Stimulated activated naive CD4-positive, alpha-beta T cell treated with Interleukin-2 at 50 U/mL for 16 hours (primary cell): ENCODE measurements at regions not wholly inside any gene's neighbourhood (a gene's known extent, or its start where the extent isn't known, plus 50 kb on each side); places are given as distances from the start of the nearest gene placed in this dataset.

ENCODE experiments used
- DNase-seq: peaks from one replicate; lab custom pipeline; 2025; lab: John Stamatoyannopoulos, UW

DNA sequence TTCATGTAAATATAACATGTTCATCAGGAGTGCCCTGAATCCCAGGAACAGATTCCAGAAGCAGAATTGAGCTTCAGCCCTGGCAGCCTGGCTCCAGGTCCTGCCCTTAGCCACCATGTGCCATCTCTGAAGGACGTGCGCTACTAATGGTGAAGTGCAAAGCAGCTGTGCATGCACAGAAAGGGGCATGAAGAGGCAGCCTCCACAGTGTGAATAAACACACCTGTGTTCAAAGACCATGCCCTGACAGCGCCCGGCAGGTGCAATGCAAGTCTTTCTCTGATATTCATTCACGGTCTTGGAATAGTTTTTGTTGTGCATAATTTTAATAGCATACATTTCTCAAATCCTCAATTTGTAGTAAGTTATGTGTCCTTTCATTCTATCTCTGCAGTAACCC is 250.4 kb upstream of the TCERG1L start:
- no peak for DNase-seq

DNA sequence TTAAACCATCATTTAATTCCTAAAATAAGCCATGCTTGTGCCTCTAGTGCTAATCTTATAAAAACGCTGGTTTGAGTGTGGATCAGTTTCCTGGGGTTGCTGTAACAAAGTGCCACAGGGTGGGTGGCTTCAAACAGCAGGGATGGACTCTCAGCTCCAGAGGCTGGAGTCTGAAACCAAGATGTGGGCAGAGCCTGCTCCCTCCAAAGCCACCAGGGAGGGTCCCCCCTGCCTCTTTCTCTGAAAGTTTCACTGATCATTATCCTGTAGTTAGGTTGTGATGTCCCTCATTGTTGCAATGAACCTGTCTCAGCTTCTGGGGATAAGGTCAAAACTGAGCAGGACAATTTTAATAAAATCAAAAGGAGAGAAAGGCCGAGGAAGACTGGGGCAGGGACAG is 251.9 kb upstream of the TCERG1L start:
- no peak for DNase-seq

DNA sequence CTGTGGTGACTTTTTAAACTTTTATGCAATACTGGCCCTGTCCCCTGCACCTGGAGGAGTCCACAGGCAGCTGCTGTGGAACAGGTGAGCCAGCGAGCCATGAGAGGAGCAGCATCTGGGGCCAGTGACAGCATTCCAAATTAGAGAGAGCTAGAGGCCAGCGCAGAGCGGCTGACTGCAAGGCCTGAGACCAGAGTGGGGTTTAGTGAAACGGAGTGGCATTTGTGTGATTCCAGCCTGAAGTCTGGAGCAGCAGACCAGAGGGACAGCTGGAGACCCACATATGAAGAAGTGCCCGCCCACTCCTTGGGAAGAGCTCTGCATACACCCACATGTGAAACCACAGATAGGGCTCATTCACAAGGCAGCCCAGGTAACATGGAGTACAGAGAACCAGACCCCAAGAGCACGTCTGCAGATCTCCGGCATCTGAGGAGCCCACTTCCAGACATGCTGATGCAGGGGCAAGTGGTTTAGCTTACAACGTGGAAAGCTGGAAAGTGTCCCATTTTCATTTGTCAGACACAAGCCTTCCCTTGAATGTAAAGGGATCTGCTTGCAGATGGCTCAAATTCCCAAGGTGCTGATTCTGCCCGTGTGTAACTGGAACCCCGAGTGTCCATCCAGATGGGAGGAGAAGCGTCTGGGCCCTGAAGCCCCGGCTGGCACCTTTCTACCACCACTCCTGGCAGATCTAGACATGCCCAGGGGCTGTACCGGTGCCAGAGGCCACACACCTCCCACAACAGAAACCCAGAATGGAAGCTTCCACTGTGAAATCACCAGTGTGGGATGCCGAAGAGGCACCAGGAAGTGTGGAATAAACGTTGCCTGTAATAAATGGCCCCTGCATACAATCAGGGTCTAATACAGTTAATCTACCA is 256.0 kb upstream of the TCERG1L start:
- DNase-seq = no peak

DNA sequence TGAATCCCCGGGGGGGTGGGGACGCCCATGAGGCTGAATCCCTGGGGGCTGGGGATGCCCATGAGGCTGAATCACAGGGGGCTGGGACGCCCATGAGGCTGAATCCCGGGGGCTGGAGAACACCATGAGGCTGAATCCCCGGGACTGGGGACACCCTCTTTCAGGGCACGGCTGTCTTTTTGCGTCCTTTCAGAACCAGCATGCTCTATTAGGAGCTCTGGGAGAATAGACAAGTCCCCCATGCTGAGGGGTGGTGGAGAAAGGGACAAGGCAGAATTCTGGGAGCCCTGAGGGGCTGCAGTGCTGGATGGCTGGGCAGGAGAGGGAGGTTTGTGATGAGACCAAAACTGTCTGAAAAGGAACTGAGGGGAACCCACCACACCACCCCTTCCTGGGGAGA is 257.3 kb upstream of the TCERG1L start:
- DNase-seq = no peak

DNA sequence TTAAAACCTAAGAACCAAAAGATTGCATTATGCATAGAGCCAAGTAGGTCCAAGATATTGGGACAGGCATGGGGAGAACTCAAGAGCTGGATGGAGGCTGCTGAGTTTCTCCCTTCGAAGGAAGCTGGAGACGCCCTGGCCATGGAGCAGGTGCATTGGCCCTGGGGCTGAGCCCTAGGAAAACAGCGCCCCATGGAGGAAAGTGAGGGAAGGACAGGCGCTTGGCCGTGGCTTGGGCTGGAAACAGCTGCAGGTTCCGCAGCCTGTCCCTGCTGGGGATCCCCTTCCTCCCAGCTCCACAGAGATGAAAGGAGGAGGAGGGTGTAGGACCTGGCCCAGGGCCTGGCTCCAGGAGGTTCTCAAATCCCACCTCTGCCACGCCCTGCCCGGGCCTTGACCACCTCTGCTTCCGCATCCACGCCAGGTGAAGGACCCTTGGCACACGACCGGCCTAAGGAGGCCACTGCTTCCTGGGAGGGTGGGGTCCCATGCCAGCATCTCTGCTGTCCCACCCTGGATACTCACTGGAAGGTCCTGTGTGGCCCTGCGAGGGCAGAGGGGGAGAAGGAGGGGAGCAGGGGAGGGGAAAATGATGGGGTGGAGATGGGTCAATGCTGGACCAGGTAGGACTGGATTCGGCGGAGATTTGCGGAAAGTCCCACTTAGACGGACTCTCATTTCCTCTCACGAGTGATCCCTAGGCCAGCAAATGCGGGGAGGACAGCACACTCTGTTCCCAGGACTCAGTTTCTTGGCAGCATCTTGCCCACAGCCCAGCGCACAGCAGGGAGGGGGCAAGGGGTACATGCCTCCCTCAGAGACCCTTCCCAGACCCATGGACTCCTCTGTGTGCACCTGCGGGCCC is 258.6 kb upstream of the TCERG1L start:
- DNase-seq = no peak

DNA sequence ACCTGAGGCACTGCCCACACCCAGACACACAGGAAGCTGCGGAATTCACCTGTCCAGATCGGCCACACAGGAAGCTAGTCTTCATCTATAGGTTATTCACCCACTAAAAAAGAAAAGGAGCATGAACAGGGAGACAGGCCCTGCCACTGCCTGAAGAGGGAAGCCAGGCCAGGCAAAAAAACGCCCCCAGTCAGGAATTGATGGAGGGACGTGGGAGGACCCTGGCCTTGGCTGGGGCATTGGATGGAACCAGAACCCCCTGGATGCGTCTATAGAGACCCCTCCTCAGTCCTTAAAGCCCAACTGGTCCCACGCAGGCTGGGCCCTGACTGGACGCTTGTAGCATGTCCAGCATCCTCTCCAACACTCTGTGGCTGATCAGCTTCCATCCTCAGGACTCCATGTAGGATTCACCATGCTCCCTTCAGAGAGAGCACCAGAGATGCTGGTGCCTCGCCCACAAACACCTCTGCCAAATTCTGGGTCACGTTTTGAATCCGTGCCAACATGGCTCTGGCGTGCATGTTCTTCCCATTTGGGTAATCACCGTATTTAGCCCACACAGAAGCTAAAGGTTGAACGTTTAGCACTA is 259.3 kb upstream of the TCERG1L start:
- DNase-seq = no peak

DNA sequence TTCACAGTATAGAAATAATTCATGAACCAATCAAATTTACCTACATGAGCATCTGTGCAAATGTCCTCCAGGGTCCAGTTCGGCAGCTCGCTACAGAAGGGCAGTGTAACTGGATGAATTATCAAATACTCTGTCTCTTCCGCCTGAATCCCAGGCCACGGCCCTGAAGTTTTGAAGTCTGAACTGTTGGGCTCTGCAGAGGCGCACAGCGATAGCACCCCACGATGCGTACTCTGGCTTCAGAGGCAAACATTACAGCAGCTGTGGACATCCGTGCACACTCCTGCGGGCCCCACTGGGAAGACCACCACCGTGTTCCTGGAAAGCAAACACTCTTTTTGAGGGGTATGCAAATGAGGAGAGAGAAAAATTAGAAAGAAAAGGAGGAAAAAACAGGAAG is 259.8 kb upstream of the TCERG1L start:
- no peak for DNase-seq

DNA sequence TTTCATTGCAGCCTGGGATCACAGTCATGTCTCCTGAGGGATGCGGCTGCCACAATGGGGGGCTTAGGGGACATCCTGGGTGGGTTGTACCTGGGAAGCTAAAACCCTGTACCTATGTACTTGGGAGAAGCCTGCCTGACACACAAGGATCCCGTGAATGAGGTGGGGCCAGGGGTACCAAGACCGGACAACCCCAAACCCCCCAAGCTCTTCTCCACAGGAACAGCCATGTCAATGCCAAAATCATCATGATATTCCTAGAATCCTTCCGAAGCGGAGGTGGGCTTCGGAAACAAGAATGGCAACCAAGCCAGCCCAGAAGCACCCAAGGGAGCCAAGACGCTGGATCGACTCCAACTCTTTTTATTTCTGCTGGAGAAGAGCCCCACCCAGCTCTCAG is 260.3 kb upstream of the TCERG1L start:
- no peak for DNase-seq

DNA sequence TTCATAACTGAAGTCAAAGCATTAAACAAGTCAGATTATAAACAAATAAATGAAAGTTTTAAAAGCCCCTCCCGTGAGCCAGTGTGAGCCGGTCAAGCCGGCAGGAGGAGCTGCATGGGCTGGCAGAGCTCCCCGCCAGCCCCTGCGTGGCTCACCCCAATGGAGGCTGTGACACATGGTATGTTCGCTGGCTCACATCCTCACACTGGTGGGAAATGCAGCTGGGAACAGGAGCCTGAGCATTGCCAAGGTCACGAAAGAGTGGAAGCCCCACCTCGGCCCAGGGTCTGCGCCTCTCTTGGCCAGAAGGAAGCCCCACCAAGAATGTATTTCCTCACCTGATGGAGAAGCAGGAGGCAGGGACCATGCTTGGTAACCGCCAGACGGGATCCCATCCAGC is 261.7 kb upstream of the TCERG1L start:
- no peak for DNase-seq

DNA sequence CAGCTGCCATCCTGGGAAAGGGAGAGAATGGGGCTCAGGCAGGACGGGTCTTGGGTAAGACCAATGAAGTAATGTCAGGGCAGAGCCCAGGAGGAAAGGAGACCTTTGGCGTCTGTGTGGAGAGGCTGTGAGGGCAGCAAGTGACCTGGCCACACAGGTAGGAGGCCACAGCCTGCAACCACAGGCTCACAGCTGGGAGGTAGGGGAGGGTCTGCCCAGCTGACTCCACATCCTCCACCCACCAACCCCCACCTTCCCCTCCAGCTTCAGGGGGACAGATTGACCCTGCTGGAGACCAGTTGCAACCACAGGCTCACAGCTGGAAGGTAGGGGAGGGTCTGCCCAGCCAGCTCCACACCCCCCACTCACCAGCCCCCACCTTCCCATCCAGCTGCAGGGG is 262.2 kb upstream of the TCERG1L start:
- DNase-seq = no peak

DNA sequence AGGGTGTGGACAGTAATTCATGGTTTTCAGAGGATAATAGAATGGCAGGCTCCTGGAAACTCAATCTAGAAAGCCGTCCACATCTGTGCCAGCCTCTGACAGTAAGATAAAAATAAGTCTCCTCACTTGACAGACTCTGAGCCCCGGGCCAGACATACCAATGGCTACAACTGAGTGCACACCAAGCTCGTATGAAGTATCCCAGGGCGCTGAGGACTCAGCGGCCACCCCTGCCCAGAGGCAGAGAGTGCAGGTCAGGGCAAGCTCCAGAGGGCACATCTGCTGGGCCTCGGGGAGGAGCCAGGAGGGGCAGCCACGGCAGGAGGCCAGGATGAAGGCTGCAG is 262.8 kb upstream of the TCERG1L start:
- no peak for DNase-seq

DNA sequence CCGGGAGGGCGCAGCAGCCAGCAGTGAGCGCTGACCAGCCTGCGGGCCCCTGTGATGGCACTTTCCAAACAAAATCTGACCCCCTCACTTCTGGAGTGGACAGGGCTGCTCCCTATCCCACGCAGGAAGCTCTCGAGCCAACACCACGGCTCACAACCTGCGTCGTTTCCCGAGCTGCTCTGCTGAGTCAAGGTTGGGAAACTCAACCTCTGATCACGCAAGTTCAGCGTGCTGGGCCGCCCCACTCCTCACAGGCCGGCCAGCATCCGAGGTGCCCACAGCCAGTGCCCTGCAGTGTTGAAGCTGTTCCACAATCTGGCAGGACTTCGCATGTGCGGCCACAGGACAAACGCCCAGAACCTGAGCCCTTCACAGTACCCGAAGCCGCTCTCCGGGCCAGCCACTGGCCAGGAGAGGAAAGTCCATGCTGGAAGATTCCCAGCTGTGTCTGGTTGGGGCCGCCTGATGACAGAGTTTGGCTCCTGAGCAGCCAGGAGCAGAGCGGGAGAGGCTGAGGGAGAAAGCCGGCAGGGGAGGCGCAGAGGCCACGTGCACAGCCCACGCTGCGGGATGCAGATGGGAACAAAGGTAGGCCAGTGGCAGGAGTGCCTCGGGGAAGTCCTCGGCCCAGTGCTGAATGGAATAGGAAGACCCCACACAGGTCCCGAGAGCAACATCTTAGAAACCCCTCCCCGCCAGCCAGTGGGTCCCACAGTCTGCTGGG is 263.3 kb upstream of the TCERG1L start:
- no peak for DNase-seq

DNA sequence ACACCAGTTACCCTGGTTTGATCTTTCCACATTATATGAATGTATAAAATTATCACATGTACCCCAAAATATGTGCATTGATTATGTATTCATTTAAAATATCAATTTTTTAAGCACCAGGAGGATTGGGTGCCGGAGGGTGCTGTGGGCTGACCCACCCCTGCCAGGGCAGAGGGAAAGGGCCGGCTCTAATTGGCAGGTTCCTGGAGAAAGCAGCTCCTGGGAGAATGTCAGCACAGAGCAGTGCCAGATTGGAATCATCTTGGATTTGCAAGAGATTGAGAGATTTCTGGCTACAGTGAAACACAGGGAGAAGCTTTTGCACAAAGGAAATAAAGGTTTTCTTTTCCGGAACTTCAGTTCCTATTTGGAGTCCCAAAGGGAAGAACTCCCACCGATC is 264.4 kb upstream of the TCERG1L start:
- no peak for DNase-seq

DNA sequence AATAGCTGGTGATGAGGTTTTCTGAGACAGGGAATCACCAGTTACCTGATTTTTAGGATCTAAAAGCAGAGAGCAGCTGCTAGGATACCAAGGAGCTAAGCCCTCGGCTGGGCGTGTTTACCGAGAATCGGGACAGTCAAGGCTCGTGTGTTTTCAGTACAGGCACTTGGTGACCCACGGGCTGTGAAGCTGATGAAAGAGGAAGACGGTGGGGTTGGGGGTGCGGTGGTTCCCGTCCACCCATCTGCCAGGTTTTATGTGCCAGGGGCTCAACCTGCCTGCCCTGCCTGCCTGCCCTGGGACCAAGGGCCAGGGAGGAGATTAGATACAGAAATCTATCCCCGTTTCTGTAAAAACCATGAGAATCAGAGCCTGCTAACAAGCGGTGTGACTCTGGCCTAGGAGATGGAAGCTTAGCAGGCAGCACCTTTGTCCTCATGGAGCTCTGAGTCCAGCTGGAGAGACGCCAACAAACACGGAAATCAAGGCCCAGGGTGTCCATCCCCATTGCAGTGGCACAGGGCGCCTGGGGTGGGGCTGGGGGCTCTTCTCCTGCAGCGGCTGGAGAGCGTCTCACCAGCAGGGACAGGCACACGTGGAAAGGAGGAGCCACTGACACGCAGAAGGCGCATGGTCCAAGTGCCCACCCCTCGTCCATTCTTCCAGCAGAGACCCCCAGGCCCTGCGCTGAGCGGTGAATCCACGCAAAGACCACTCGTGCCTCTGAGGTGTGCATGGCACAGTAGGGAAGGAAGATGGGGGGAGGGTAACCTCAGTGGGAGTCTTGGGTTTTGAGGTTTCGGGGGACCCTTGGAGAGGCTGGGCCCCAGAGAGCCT is 265.0 kb upstream of the TCERG1L start:
- DNase-seq = no peak

DNA sequence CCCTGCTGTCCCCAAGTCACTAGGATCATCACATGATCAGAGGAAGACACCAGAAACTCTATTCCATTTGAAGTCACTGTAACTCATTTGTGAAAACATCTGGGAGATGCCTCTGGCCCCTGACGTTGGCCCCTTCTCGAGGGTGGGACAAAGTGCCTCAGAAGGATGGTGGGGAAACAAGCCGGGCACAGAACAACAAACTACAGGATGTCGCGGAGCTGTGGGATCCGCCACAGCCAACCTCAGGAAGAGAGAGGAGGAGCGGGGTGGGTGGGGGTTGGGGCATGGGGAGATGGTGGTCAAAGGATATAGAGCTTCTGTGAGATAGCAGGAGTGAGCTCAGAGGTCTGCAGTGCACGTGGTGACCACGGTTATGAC is 265.6 kb upstream of the TCERG1L start:
- DNase-seq = no peak

DNA sequence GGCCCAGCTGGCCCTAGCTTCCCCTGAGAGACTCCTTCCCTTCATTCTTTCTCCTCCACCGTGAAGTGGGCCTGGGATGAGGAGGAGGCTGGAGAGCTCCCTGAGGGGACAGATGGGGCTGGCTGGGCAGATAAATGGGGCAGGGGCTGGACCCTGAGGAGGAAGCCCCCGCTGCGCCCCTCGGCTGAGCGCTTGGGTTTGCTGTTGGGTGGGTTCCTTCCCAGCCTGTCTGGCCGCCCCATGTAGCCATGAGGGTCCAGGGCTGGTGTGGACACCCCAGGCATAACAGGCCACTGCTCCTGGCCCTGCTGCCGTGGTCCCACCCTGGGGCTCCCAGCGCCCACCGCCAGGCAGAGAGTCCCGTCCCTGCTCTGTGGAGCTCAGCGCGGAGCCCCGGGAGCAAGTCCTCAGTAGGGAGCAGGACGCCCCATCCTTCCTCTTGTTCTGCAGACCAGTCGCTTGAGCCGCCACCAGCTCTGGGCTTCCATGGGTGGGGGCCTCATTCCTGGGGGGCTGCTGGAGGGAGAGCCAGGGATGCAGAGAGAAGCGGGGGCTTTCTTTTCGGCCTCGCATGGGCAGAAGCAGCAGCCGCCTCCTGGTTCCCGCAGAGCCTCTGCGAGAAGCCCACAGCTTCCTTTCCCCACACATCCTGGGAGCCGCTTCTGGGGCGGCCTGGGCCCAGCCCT is 266.4 kb upstream of the TCERG1L start:
- DNase-seq = no peak

DNA sequence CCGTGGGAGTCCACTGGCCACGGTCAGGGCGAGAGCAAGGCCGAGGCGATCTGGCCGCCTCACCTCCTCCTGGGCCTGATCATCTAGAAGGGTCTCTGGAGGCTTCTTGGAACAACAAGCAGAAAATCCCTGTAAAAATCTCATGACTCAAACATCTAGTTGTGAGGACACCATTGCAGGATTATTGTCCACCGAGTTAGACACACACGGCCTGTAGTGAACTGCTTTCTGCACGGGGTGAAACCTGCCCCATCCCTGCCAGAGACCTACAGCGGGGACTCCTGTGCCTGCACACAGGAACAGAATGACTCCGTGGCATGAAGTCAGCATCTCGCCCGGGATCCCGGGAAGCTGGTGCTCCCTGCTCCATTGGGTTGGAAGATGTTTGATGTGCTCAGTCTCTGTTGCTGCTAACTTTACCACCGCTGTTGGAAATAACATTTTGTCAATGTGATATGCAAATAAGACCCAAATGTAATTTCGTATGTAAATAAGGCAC is 267.0 kb upstream of the TCERG1L start:
- DNase-seq = no peak

DNA sequence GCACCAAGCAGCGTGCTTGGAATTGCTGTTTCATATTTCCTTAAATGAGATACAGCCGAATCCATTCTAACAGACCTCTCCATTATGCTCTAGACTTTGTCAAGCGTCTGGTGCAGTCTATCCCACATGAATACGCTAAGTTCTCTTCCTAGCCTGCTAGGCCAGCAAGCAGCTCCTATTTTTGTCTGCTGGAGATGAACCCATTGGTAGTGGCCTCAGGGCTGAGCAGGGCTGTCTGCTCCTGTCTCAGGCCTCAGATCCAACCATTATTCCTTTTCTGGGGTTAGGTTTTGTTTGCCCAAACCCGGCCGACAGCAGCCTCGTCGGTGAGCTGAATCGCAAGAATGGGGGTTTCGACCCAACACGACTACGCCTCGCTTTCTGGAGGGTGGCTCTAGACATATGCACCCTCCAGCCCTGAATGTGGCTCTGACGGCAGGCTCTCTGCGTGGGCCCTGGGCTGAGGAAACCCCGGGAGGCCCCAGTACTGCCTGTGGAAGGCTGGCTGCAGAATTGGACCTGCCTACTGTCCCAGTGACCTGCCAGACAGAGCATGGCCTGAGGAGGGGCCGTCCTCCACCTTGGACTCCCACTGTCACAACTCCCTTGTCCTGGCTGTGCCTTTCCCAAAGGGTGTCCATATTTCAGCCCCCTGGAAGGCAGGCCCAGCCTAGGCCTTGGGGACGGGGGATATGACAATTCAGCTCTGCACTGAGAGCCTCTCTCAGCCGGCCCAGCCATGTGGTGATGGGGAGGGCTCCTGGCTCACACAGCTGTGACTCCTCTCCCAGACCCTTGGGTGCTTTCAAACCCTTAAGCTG is 267.9 kb upstream of the TCERG1L start:
- no peak for DNase-seq

DNA sequence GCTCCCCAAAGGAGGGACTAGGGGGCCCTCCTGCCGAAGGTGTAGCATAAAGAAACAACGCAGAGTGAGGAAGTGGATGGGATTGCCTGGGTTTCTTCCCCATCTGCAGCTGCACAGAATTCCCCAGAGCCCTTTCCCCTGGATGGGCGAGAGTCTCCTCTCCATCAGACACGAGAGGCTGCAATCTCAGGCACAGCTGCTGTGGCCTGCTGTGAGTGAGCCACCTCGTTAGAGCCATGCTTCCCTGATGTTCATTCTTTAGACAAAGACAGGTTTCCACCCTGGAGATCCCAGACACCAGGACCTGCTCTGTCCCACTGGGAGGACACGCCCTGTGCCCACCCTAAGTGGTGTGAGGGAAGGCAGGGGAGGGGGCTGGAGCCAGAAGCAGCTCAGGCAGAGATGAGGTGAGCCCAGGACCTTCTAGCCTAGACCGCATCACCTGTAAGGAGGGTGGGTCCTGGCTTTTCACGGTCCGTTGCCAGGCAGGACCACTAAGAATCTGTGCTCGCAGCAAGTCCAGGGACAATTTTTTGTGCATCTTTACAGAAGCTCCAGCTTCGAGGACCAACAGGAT is 268.6 kb upstream of the TCERG1L start:
- no peak for DNase-seq
